Cardiac muscle cell (in vitro differentiated cells and primary cell): ENCODE measurements at regions not wholly inside any gene's neighbourhood (a gene's known extent, or its start where the extent isn't known, plus 50 kb on each side); places are given as distances from the start of the nearest gene placed in this dataset.

Source experiments
- DNase-seq, 2 donors: peaks; one replicate each; pipeline versions ENCODE4 v3.0.0 to v3.0.0-alpha.2; 2010 to 2017; ENCODE audit warnings: low read depth in 1 of 2, low spot score in 1 of 2
- H3K27ac ChIP-seq: fragments of 200-600 bp; sonication (generic); 2 replicates; pipeline ENCODE4 v1.5.1; 2016
- H3K27me3 ChIP-seq: fragments of 200-600 bp; sonication (generic); 2 replicates; pipeline ENCODE4 v1.6.0; 2016; ENCODE audit warnings: control low read depth
- H3K36me3 ChIP-seq: fragments of 200-600 bp; sonication (generic); 2 replicates; pipeline ENCODE4 v1.5.1; 2016; ENCODE audit warnings: control low read depth
- H3K4me1 ChIP-seq: fragments of 200-600 bp; sonication (generic); 2 replicates; pipeline ENCODE4 v1.8.1; 2017; ENCODE audit warnings: low read depth, mild to moderate bottlenecking, mixed run types
- H3K4me3 ChIP-seq: fragments of 200-600 bp; sonication (generic); 2 replicates; pipeline ENCODE4 v1.5.1; 2016; ENCODE audit warnings: mild to moderate bottlenecking
- H3K9me3 ChIP-seq: fragments of 200-600 bp; sonication (generic); 2 replicates; pipeline ENCODE4 v1.5.1; 2017; ENCODE audit warnings: low read depth, mild to moderate bottlenecking, control low read depth
- TF ChIP-seq, protein P1 (sequence below): IDR thresholded peaks from 2 replicates; pipeline ENCODE4 v1.5.1; 2012; ENCODE audit warnings: low read depth, mild to moderate bottlenecking, low read length

- Histone ChIP-seq H3K27ac (no peak overlapping the region), H3K4me1 (no peaks in the 10 kb centered on the region), H3K9me3 (no peaks in the 10 kb centered on the region), H3K36me3 (no peaks in the 10 kb centered on the region), H3K4me3 (no peak overlapping the region), H3K27me3 (peaks cover 4% of the 10 kb centered on the region)
- TF ChIP-seq, protein P1, sequence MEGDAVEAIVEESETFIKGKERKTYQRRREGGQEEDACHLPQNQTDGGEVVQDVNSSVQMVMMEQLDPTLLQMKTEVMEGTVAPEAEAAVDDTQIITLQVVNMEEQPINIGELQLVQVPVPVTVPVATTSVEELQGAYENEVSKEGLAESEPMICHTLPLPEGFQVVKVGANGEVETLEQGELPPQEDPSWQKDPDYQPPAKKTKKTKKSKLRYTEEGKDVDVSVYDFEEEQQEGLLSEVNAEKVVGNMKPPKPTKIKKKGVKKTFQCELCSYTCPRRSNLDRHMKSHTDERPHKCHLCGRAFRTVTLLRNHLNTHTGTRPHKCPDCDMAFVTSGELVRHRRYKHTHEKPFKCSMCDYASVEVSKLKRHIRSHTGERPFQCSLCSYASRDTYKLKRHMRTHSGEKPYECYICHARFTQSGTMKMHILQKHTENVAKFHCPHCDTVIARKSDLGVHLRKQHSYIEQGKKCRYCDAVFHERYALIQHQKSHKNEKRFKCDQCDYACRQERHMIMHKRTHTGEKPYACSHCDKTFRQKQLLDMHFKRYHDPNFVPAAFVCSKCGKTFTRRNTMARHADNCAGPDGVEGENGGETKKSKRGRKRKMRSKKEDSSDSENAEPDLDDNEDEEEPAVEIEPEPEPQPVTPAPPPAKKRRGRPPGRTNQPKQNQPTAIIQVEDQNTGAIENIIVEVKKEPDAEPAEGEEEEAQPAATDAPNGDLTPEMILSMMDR: no peak
- DNase-seq: no peak
Measured at GRCh38 chr16:77541165-77541564, 106.3 kb upstream of the ADAMTS18 start.

DNA sequence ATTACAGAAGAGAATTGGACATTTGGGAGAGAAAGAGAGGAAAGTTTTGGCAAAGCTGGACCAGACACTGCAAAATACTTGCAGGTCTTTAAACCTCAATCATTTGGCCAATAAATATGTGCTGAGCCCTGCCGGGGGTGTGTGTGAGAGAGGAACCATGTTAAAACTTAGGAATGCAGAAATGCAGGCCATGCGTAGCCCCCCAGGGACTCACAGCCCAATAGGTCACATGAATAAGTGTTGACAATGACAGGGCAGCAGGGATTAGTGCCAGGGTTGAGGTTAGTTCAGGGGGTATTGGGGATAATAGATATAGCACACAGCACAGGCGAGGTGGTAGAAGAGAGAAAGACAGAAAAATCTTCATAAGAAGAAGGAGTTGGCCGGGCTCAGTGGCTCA is 113.3 kb upstream of the ADAMTS18 start:
- Histone ChIP-seq H3K4me1 (peaks cover 7% of the 10 kb centered on the region), H3K27me3 (peaks cover 7% of the 10 kb centered on the region), H3K4me3 (no peak overlapping the region), H3K36me3 (no peaks in the 10 kb centered on the region), H3K9me3 (no peaks in the 10 kb centered on the region), H3K27ac (no peak overlapping the region)
- no peak for DNase-seq
- TF ChIP-seq, protein P1: no peak

- TF ChIP-seq, protein P1: no peak
- no peak for DNase-seq
- Histone ChIP-seq H3K4me1 (peaks cover 12% of the 10 kb centered on the region), H3K27ac (no peak overlapping the region), H3K27me3 (peaks cover 7% of the 10 kb centered on the region), H3K4me3 (no peak overlapping the region), H3K9me3 (no peaks in the 10 kb centered on the region), H3K36me3 (no peaks in the 10 kb centered on the region)
Measured at GRCh38 chr16:77548766-77549165, 113.9 kb upstream of the ADAMTS18 start.

DNA sequence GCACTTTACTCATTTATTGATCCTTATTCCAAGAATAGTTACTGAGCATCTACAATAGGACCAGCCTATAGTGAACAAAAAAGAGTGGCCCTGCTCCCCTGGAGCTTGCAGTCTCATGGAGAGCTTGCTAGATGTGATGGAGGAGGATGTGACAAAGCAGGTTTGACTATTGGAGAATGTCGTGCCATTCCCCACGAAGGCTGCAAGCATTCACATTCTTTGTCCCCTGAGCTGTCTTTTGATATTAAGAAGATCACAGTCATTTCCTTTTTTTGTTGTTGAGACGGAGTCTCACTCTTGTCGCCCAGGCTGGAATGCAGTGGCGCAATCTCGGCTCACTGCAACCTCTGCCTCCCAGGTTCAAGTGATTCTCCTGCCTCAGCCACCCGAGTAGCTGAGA is 115.0 kb upstream of the ADAMTS18 start:
- TF ChIP-seq, protein P1: no peak
- Histone ChIP-seq H3K27me3 (peaks cover 7% of the 10 kb centered on the region), H3K4me1 (peaks cover 12% of the 10 kb centered on the region), H3K9me3 (no peaks in the 10 kb centered on the region), H3K4me3 (no peak overlapping the region), H3K27ac (no peak overlapping the region), H3K36me3 (no peaks in the 10 kb centered on the region)
- no peak for DNase-seq

GRCh38 chr16:77551357-77551756 is 116.5 kb upstream of the ADAMTS18 start:
- H3K36me3 ChIP-seq: no peaks in the 10 kb centered on the region
- no peak overlapping the region for H3K27ac ChIP-seq
- peak in 1 of 2 donors; percentile 63 for DNase-seq

More at GRCh38 chr16:77551357-77551756, 116.5 kb upstream of the ADAMTS18 start:
- Histone ChIP-seq H3K27me3 (peaks cover 4% of the 10 kb centered on the region), H3K9me3 (no peaks in the 10 kb centered on the region), H3K4me3 (no peak overlapping the region), H3K4me1 (peaks cover 12% of the 10 kb centered on the region)
- TF ChIP-seq, protein P1: no peak
